NCI-H69 (cell line): ENCODE measurements at regions not wholly inside any gene's neighbourhood (a gene's known extent, or its start where the extent isn't known, plus 50 kb on each side); places are given as distances from the start of the nearest gene placed in this dataset.

Experiments used
- DNase-seq: peaks from one replicate; lab custom pipeline; 2025; lab: John Stamatoyannopoulos, UW

- DNase-seq, result no peak
Measured at GRCh38 chr2:217040099-217040498, 180.2 kb upstream of the TNP1 start.

GRCh38 chr2:217038001-217038400, 178.1 kb upstream of the TNP1 start:
- DNase-seq, result no peak

GRCh38 chr2:217037353-217037752, 177.5 kb upstream of the TNP1 start:
- no peak for DNase-seq

GRCh38 chr2:217035967-217036366, 176.1 kb upstream of the TNP1 start:
- no peak for DNase-seq

- no peak for DNase-seq
Measured at GRCh38 chr2:217033186-217033585, 173.3 kb upstream of the TNP1 start.

GRCh38 chr2:217031445-217031844, 171.6 kb upstream of the TNP1 start:
- no peak for DNase-seq

GRCh38 chr2:217030081-217030480, 170.2 kb upstream of the TNP1 start:
- no peak for DNase-seq

- no peak for DNase-seq
Measured at GRCh38 chr2:217028128-217028527, 168.3 kb upstream of the TNP1 start.

- DNase-seq, result no peak
Measured at GRCh38 chr2:217027414-217027813, 167.6 kb upstream of the TNP1 start.

GRCh38 chr2:217026569-217026968, 166.7 kb upstream of the TNP1 start:
- DNase-seq, result no peak

GRCh38 chr2:217026161-217026560, 166.3 kb upstream of the TNP1 start:
- DNase-seq, result no peak

- no peak for DNase-seq
Measured at GRCh38 chr2:217023611-217024010, 163.7 kb upstream of the TNP1 start.

GRCh38 chr2:217017456-217018252, 157.8 kb upstream of the TNP1 start:
- DNase-seq, result no peak

GRCh38 chr2:217016796-217017419, 157.0 kb upstream of the TNP1 start:
- no peak for DNase-seq

GRCh38 chr2:217014328-217015105, 154.7 kb upstream of the TNP1 start:
- no peak for DNase-seq

GRCh38 chr2:217013926-217014325, 154.1 kb upstream of the TNP1 start:
- DNase-seq, result no peak

GRCh38 chr2:217011576-217011975, 151.7 kb upstream of the TNP1 start:
- DNase-seq, result no peak

GRCh38 chr2:217010173-217010572, 150.3 kb upstream of the TNP1 start:
- no peak for DNase-seq

GRCh38 chr2:217008794-217009193, 148.9 kb upstream of the TNP1 start:
- DNase-seq, result no peak

- DNase-seq, result no peak
Measured at GRCh38 chr2:217006217-217006616, 146.4 kb upstream of the TNP1 start.

- DNase-seq, result no peak
Measured at GRCh38 chr2:217004656-217005055, 144.8 kb upstream of the TNP1 start.

- DNase-seq, result no peak
Measured at GRCh38 chr2:217001740-217002139, 141.9 kb upstream of the TNP1 start.

- no peak for DNase-seq
Measured at GRCh38 chr2:217000406-217000805, 140.5 kb upstream of the TNP1 start.
